DMS53 treated with DMSO at 0.1 percent for 48 hours (cell line): ENCODE measurements at regions not wholly inside any gene's neighbourhood (a gene's known extent, or its start where the extent isn't known, plus 50 kb on each side); places are given as distances from the start of the nearest gene placed in this dataset.

Experiments used
- DNase-seq: peaks from one replicate; lab custom pipeline; 2025; ENCODE audit not compliant: unreplicated experiment; lab: John Stamatoyannopoulos, UW

GRCh38 chr9:106307670-106308069, 555.3 kb upstream of the ZNF462 start:
- DNase-seq: no peak

GRCh38 chr9:106309925-106310324, 553.0 kb upstream of the ZNF462 start:
- DNase-seq: no peak

- DNase-seq: no peak
These were observed 552.2 kb upstream of the ZNF462 start for GRCh38 chr9:106310782-106311181.

GRCh38 chr9:106312906-106313305, 550.1 kb upstream of the ZNF462 start:
- no peak for DNase-seq

GRCh38 chr9:106314476-106314875, 548.5 kb upstream of the ZNF462 start:
- DNase-seq: no peak

GRCh38 chr9:106321394-106322180, 541.4 kb upstream of the ZNF462 start:
- no peak for DNase-seq

GRCh38 chr9:106322706-106323245, 540.2 kb upstream of the ZNF462 start:
- no peak for DNase-seq

- DNase-seq: no peak
These were observed 538.8 kb upstream of the ZNF462 start for GRCh38 chr9:106324053-106324585.

- DNase-seq: no peak
These were observed 538.2 kb upstream of the ZNF462 start for GRCh38 chr9:106324591-106325280.

GRCh38 chr9:106326493-106326892, 536.5 kb upstream of the ZNF462 start:
- DNase-seq: no peak

- DNase-seq: peak; percentile 83
These were observed 529.5 kb upstream of the ZNF462 start for GRCh38 chr9:106333481-106333880.

GRCh38 chr9:106334081-106334480, 528.9 kb upstream of the ZNF462 start:
- DNase-seq: no peak

- DNase-seq: no peak
These were observed 523.1 kb upstream of the ZNF462 start for GRCh38 chr9:106339882-106340281.

GRCh38 chr9:106350777-106351176, 512.2 kb upstream of the ZNF462 start:
- DNase-seq: no peak

GRCh38 chr9:106356924-106357323, 506.0 kb upstream of the ZNF462 start:
- DNase-seq: no peak

- no peak for DNase-seq
These were observed 504.6 kb upstream of the ZNF462 start for GRCh38 chr9:106358331-106358730.

- no peak for DNase-seq
These were observed 486.3 kb upstream of the ZNF462 start for GRCh38 chr9:106376689-106377088.

- DNase-seq: no peak
These were observed 479.9 kb upstream of the ZNF462 start for GRCh38 chr9:106383072-106383471.

GRCh38 chr9:106387965-106388364, 475.0 kb upstream of the ZNF462 start:
- no peak for DNase-seq

- no peak for DNase-seq
These were observed 469.7 kb upstream of the ZNF462 start for GRCh38 chr9:106393226-106393625.

GRCh38 chr9:106400170-106400569, 462.8 kb upstream of the ZNF462 start:
- DNase-seq: no peak

GRCh38 chr9:106400950-106401349, 462.0 kb upstream of the ZNF462 start:
- DNase-seq: no peak
